ENCODE measurements at regions not wholly inside any gene's neighbourhood (a gene's known extent, or its start where the extent isn't known, plus 50 kb on each side); places are given as distances from the start of the nearest gene placed in this dataset.

- no peak for TF ChIP-seq CTCF (IDR thresholded peaks at IDR 0.05; ENCODE audit: insufficient read depth, low read length, poor library complexity, severe bottlenecking)
- Histone ChIP-seq H3K4me3 (ENCODE audit: low read depth, low read length) (no peak overlapping the region), H3K27me3 (ENCODE audit: control insufficient read depth, insufficient read depth, low read length) (no peaks in the 10 kb centered on the region), H3K36me3 (ENCODE audit: control insufficient read depth, insufficient read depth, low read length) (no peaks in the 10 kb centered on the region)
- no peak for DNase-seq (ENCODE audit: low read depth)
Observed at GRCh38 chr2:204331988-204332387, 213.3 kb upstream of the PARD3B start.

GRCh38 chr2:204332706-204333105 lies 212.6 kb upstream of the PARD3B start:
- no peak for TF ChIP-seq CTCF (IDR thresholded peaks at IDR 0.05; ENCODE audit: insufficient read depth, low read length, poor library complexity, severe bottlenecking)
- Histone ChIP-seq H3K27me3 (ENCODE audit: control insufficient read depth, insufficient read depth, low read length) (no peaks in the 10 kb centered on the region), H3K36me3 (ENCODE audit: control insufficient read depth, insufficient read depth, low read length) (no peaks in the 10 kb centered on the region), H3K4me3 (ENCODE audit: low read depth, low read length) (no peak overlapping the region)
- DNase-seq (ENCODE audit: low read depth): no peak

GRCh38 chr2:204333861-204334260 lies 211.4 kb upstream of the PARD3B start:
- no peak for TF ChIP-seq CTCF (IDR thresholded peaks at IDR 0.05; ENCODE audit: insufficient read depth, low read length, poor library complexity, severe bottlenecking)
- Histone ChIP-seq H3K27me3 (ENCODE audit: control insufficient read depth, insufficient read depth, low read length) (no peaks in the 10 kb centered on the region), H3K4me3 (ENCODE audit: low read depth, low read length) (no peak overlapping the region), H3K36me3 (ENCODE audit: control insufficient read depth, insufficient read depth, low read length) (no peaks in the 10 kb centered on the region)
- no peak for DNase-seq (ENCODE audit: low read depth)

- H3K27me3 ChIP-seq (ENCODE audit: control insufficient read depth, insufficient read depth, low read length): no peaks in the 10 kb centered on the region
- no peak overlapping the region for H3K4me3 ChIP-seq (ENCODE audit: low read depth, low read length)
- DNase-seq (ENCODE audit: low read depth): no peak
- no peak for TF ChIP-seq CTCF (IDR thresholded peaks at IDR 0.05; ENCODE audit: insufficient read depth, low read length, poor library complexity, severe bottlenecking)
- H3K36me3 ChIP-seq (ENCODE audit: control insufficient read depth, insufficient read depth, low read length): no peaks in the 10 kb centered on the region
Observed at GRCh38 chr2:204335451-204336058, 209.7 kb upstream of the PARD3B start.

GRCh38 chr2:204336153-204336744 lies 209.0 kb upstream of the PARD3B start:
- no peak for TF ChIP-seq CTCF (IDR thresholded peaks at IDR 0.05; ENCODE audit: insufficient read depth, low read length, poor library complexity, severe bottlenecking)
- Histone ChIP-seq H3K36me3 (ENCODE audit: control insufficient read depth, insufficient read depth, low read length) (no peaks in the 10 kb centered on the region), H3K4me3 (ENCODE audit: low read depth, low read length) (no peak overlapping the region), H3K27me3 (ENCODE audit: control insufficient read depth, insufficient read depth, low read length) (no peaks in the 10 kb centered on the region)
- DNase-seq (ENCODE audit: low read depth): no peak

- Histone ChIP-seq H3K4me3 (ENCODE audit: low read depth, low read length) (no peak overlapping the region), H3K27me3 (ENCODE audit: control insufficient read depth, insufficient read depth, low read length) (no peaks in the 10 kb centered on the region), H3K36me3 (ENCODE audit: control insufficient read depth, insufficient read depth, low read length) (no peaks in the 10 kb centered on the region)
- TF ChIP-seq CTCF (IDR thresholded peaks at IDR 0.05; ENCODE audit: insufficient read depth, low read length, poor library complexity, severe bottlenecking): no peak
- DNase-seq (ENCODE audit: low read depth): no peak
Observed at GRCh38 chr2:204337638-204338037, 207.6 kb upstream of the PARD3B start.
